GM18909 (cell line): ENCODE measurements at regions not wholly inside any gene's neighbourhood (a gene's known extent, or its start where the extent isn't known, plus 50 kb on each side); places are given as distances from the start of the nearest gene placed in this dataset.

Experiments
- ATAC-seq: cut with Tn5 transposase; IDR thresholded peaks from one replicate; pipeline ENCODE4 v1.9.1; 2021; ENCODE audit warnings: mild to moderate bottlenecking; ENCODE audit not compliant: unreplicated experiment, poor library complexity

DNA sequence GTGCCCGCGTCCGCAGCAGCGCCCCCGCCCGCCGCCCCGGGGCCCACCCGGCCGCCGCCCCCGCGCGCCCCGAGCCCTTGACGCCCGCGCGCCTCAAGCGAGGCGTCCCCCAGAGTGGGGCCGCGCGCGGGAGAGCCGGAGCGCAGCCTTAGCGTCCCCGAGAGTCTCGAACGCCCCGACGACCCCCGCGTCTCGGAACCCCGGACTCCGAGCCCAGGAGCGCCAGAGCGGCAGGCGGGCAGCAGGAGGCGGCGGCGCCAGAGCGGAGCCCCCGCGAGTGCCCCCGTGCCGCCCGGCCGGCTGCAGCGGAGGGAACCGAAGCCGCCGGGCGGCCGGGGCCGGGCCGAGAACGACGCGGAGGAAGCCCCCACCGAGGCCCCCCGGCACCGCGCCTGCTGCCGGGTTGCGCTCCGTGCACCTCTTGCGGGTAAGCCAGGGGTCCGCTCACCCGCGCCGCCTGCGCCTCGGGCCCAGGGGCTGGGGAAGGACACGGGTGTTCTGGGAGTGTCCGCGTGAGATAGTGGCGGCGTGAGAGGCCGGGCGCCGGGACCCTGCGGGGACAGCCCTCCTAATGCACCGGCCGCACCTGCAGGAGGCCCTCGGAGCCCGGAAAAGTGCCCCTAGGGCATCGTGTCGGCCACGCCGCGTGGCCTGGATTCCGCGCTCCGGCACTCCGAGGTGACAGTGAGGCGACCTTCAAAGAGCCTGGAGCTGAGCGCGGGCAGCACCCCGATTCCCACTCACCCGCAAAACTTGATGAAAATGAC lies 52.0 kb upstream of the ULK4 start:
- ATAC-seq: peak; percentile 12

DNA sequence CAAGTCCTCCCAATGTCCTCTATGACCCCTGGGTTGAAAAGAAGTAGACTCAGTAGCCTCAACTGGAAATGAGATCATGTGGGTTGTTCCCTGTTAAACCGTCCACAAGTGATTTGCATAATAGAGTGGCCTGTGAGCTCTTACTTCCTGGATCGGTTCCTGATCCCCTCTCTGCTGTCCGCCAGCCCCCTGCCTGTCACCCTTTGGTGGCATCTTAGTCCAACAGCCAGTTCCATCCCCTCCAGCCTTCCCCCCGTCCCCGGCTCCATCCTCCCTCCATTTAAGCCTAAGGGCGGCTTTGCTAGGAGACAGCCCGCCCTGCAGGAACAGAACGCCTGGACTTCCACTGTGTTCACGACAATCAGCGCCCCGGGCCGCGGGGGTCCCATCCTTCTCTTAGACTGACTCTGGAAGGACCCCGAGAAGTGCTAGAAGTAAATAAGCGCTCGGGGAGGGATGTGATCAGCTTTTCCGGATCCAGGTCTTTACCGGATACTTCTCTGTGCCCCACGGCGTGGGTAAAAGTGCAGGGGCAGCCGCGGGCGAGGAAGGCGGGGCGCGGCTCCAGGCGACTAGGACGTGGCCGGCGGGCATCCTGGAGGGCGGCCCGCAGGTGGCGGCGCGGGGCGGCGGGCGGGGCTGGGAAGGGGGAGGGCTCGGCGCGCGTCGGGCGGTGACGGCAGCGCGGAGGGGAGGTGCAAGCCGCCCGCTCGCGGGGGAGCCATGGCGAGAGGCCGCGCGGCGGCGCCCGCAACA lies 51.2 kb upstream of the ULK4 start:
- ATAC-seq: peak; percentile 77

GRCh38 chr3:42012383-42012934 lies 50.6 kb upstream of the ULK4 start:
- peak; percentile 37 for ATAC-seq
